ENCODE measurements at regions not wholly inside any gene's neighbourhood (a gene's known extent, or its start where the extent isn't known, plus 50 kb on each side); places are given as distances from the start of the nearest gene placed in this dataset.

DNA sequence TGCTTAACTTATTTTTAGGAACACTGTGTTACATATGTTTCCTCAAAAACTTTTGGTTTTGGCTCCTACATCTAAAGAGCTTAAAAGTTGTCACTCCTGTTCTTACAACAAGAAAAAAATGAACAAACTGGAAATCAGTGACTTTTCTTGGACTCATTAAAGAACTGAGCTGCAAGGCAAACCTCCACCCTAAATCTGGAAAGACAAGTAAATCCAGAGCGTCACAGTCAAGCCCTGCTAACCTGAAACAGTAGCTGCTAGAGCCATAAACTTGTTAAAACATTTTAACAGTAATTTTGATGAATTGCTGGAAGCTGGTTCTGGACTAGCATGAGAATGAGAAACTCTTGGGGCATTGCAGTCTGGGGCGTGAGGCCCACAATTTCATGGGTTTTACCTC is 350.5 kb upstream of the COL8A1 start:
- DNase-seq: no peak
- 47 to 68% methylated on average over 2 of the region's 2 CpGs for WGBS, 2 donors
- Histone ChIP-seq H3K4me1 (no peaks in the 10 kb centered on the region), H3K4me3 (no peak overlapping the region), H3K27ac (no peak overlapping the region), H3K27me3 (no peaks in the 10 kb centered on the region), H3K9me3 (peaks cover 0 to 5% (median 0%) of the 10 kb centered on the region in 11 donors), H3K36me3 (no peaks in the 10 kb centered on the region)
- ATAC-seq: no peak
- TF ChIP-seq, protein P1, sequence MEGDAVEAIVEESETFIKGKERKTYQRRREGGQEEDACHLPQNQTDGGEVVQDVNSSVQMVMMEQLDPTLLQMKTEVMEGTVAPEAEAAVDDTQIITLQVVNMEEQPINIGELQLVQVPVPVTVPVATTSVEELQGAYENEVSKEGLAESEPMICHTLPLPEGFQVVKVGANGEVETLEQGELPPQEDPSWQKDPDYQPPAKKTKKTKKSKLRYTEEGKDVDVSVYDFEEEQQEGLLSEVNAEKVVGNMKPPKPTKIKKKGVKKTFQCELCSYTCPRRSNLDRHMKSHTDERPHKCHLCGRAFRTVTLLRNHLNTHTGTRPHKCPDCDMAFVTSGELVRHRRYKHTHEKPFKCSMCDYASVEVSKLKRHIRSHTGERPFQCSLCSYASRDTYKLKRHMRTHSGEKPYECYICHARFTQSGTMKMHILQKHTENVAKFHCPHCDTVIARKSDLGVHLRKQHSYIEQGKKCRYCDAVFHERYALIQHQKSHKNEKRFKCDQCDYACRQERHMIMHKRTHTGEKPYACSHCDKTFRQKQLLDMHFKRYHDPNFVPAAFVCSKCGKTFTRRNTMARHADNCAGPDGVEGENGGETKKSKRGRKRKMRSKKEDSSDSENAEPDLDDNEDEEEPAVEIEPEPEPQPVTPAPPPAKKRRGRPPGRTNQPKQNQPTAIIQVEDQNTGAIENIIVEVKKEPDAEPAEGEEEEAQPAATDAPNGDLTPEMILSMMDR (IDR thresholded peaks at IDR 0.05): no peak
- intact Hi-C loops (cut with DNase I): no loop called here

DNA sequence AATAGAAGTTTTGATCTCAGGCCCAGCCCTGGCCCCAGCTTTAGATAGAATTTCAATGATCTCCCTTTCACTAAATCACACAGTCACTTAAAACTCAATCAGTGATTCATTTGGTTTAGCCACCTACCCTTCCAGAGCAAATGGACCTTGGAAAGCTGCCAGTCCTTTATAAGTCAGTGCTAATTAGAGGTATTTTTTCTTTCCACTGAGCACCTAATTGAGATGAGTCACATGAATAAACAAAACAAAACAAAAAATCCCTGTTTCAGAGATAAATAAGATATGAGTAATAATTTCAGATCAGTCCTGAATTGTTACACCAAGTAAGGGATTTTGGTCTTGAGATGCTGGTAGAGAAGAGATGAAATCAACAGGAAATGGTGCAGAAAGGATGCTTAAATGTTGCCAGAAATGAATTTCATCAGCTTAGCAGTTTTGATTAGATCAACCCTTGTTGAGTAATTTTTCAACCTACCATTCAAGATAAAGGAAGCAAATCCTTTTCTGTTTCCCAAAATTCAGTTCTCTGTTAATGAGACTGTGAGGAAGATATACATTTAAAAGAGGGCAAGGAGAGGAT is 352.0 kb upstream of the COL8A1 start:
- Histone ChIP-seq H3K27me3 (no peaks in the 10 kb centered on the region), H3K9me3 (peaks cover 0 to 5% (median 0%) of the 10 kb centered on the region in 11 donors), H3K36me3 (no peaks in the 10 kb centered on the region), H3K4me1 (no peaks in the 10 kb centered on the region), H3K4me3 (no peak overlapping the region), H3K27ac (no peak overlapping the region)
- TF ChIP-seq, protein P1 (IDR thresholded peaks at IDR 0.05): no peak
- intact Hi-C loops (cut with DNase I): no loop called here
- ATAC-seq (peak in 1 of 8 donors; percentile 47), DNase-seq (no peak)

DNA sequence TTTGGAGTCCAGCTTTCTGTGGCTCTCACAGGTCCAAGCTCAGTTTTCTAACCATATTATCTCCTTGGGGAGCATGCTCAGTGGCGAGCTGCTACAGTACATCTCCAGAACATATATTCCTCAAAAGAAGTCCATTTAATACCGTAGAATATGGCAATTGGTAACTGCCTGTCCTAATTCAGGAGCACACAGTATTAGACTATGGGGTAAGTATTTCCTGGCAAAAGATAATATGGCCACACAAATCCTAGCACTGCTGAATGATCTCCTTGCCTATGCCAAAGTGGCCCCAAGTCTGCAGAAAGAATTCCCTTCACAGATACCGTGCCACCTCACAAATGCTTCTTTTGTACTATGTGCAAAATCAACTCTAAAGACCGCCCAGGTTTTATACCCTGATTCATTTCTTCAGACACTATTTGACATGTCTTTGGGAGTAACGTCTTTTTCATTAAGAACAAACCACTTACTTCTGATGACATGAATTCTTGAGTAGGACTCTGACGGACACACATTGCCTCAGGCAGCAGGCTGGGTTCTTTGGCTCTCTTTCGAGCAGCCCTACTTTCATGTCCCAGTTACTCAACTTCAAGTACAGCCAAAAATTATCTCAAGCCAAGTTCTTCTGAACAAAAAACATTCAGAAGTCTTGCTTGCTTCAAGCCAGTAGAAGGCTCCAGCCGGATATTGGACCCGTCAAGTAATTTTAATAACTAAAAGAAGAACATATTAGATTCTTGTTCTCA is 368.3 kb upstream of the DCBLD2 start:
- WGBS, 2 donors: 71 to 79% methylated on average over 9 of the region's 9 CpGs
- intact Hi-C loops (cut with DNase I): no loop called here

DNA sequence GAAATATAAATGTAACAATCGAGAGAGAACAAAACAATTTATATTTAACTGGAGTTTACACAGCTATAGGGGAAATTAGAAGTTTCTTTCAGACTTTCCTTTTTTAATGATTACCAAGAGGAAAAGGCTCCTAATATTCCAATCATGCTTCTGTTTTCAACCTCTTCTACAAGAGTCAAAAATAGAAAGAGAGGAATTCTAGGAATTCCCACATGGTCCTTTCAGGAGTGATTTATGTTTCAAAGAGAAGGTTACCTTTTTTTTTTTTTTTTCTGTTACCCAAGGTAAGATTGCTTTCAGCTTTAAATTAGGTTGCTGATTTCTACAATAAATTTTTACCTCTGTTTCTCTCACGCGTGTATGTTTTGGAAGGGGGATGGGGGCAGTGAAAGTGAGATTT is 355.3 kb upstream of the DCBLD2 start:
- Histone ChIP-seq H3K36me3 (no peaks in the 10 kb centered on the region), H3K9me3 (peaks cover 0 to 11% (median 0%) of the 10 kb centered on the region in 11 donors), H3K4me1 (no peaks in the 10 kb centered on the region), H3K4me3 (no peak overlapping the region), H3K27ac (no peak overlapping the region), H3K27me3 (no peaks in the 10 kb centered on the region)
- intact Hi-C loops (cut with DNase I): no loop called here
- no peak for DNase-seq
- no peak for ATAC-seq
- TF ChIP-seq, protein P1 (IDR thresholded peaks at IDR 0.05): no peak
- WGBS, 2 donors: 88 to 93% methylated on average over 3 of the region's 3 CpGs

More for the DNA sequence above, 368.3 kb upstream of the DCBLD2 start:
- no peaks in the 10 kb centered on the region for H3K36me3 ChIP-seq
- H3K9me3 ChIP-seq: peaks cover 0 to 2% (median 0%) of the 10 kb centered on the region in 11 donors
- TF ChIP-seq, protein P1 (IDR thresholded peaks at IDR 0.05): no peak
- no peaks in the 10 kb centered on the region for H3K4me1 ChIP-seq
- DNase-seq: peak; percentile 4 to 17
- ATAC-seq: peak in 7 of 8 donors; percentile 52 to 97 (median 86)
- H3K4me3 ChIP-seq: no peak overlapping the region
- peak overlapping the region in 3 of 10 donors; percentile 4 to 56 (median 35) for H3K27ac ChIP-seq
- no peaks in the 10 kb centered on the region for H3K27me3 ChIP-seq

Measured in heart right ventricle (tissue), 16 donors.